ENCODE measurements at regions not wholly inside any gene's neighbourhood (a gene's known extent, or its start where the extent isn't known, plus 50 kb on each side); places are given as distances from the start of the nearest gene placed in this dataset.
"Not testable (repeated sequence)": the region's sequence is repeated elsewhere in the genome, so short reads cannot be mapped to it uniquely, and the experiment has no call there.

- not testable (repeated sequence) for TF ChIP-seq POLR2A, CTCF (IDR thresholded peaks at IDR 0.05)
Observed at GRCh38 chr10:53338199-53338598, 565.6 kb upstream of the MBL2 start.

All from esophagus squamous epithelium (tissue), 4 donors.